K562 (cell line): ENCODE measurements at regions not wholly inside any gene's neighbourhood (a gene's known extent, or its start where the extent isn't known, plus 50 kb on each side); places are given as distances from the start of the nearest gene placed in this dataset.

Experiments used
- ATAC-seq: fragments of 200-7000 bp; cut with Tn5 transposase; 3 replicates; pipeline ENCODE4 v1.9.1; 2020; ENCODE audit warnings: moderate library complexity
- BruUV-seq: library from RNA; stranded (reverse); fragments of 400-500 nt; replicated peaks from 2 replicates; lab custom pipeline; 2021; lab: Mats Ljungman, UMichigan
- CTCF ChIA-PET: fragments of 300-600 bp; formaldehyde crosslinking; extraction: SDS; loops from one replicate; lab custom pipeline; 2021; ENCODE audit warnings: low intra/inter-chr PET ratio; lab: Yijun Ruan, JAX
- POLR2A ChIA-PET: fragments of 300-600, 350-650 bp; sonication (Branson Sonifier 250); formaldehyde crosslinking; extraction: SDS; loops from one replicate; lab custom pipeline; 2021; ENCODE audit warnings: antibody characterized with exemption, inconsistent platforms; lab: Yijun Ruan, JAX
- DNase-seq, 4 experiments: peaks; one replicate each; pipeline versions ENCODE4 v3.0.0 to v3.0.0-alpha.2; 2011 to 2018; ENCODE audit warnings: low spot score in 3 of 4, mixed read lengths in 3 of 4; ENCODE audit errors: extremely low read depth in 1 of 4
- FAIRE-seq: peaks from 2 replicates; lab custom pipeline; 2011; peaks lifted over from hg19 to GRCh38; lab: Jason Lieb, UNC
- H2AFZ ChIP-seq: 2 replicates; pipeline ENCODE4 v1.6.0; 2011; ENCODE audit warnings: low read depth, low read length, control low read depth, inconsistent platforms
- H3K27ac ChIP-seq: fragments of 200-600 bp; 3 replicates; pipeline ENCODE4 v1.8.0; 2011; ENCODE audit warnings: low read depth, mild to moderate bottlenecking, control low read depth, inconsistent platforms, low read length, moderate library complexity, mixed read lengths; ENCODE audit errors: extremely low read depth
- H3K27me3 ChIP-seq, 2 experiments: fragments of 300-600 bp in 1 of 2; 2 replicates in 1 of 2; 3 replicates in 1 of 2; pipeline versions ENCODE4 v1.6.0 to v1.8.0; 2011; ENCODE audit warnings: inconsistent platforms in 2 of 2, low read length in 2 of 2, mild to moderate bottlenecking in 1 of 2, mixed read lengths in 1 of 2, moderate library complexity in 1 of 2; ENCODE audit not compliant: control insufficient read depth in 2 of 2, insufficient read depth in 2 of 2
- H3K36me3 ChIP-seq: fragments of 300-600 bp; 3 replicates; pipeline ENCODE4 v1.8.0; 2011; ENCODE audit warnings: mild to moderate bottlenecking, low read length, inconsistent platforms; ENCODE audit not compliant: control insufficient read depth, insufficient read depth
- H3K4me1 ChIP-seq, 2 experiments: fragments of 200-600 bp in 1 of 2; replicated peaks in 1 of 2; 2 replicates in 1 of 2; 3 replicates in 1 of 2; pipeline versions ENCODE4 v1.5.1 to v1.8.0; 2011; ENCODE audit warnings: inconsistent platforms in 2 of 2, low read length in 2 of 2, mild to moderate bottlenecking in 1 of 2, mixed read lengths in 1 of 2, moderate library complexity in 1 of 2; ENCODE audit not compliant: control insufficient read depth in 2 of 2, insufficient read depth in 2 of 2
- H3K4me2 ChIP-seq: 2 replicates; pipeline ENCODE4 v1.6.1; 2011; ENCODE audit warnings: low read length, control low read depth, inconsistent platforms, mixed read lengths; ENCODE audit not compliant: insufficient read depth
- H3K4me3 ChIP-seq: fragments of 200-600 bp; sonication (generic), shearing (Covaris generic); 2 replicates; pipeline ENCODE4 v1.5.1; 2016; ENCODE audit warnings: control low read depth, inconsistent platforms
- H3K79me2 ChIP-seq: fragments of 200-600 bp; 3 replicates; pipeline ENCODE4 v1.8.0; 2011; ENCODE audit warnings: low read length, inconsistent platforms; ENCODE audit not compliant: control insufficient read depth, insufficient read depth
- H3K9ac ChIP-seq, 2 experiments: 2 replicates each; pipeline versions ENCODE4 v1.6.0 to v1.6.1; 2011; ENCODE audit warnings: low read depth in 2 of 2, low read length in 2 of 2, control low read depth in 1 of 2, inconsistent platforms in 1 of 2, mild to moderate bottlenecking in 1 of 2, mixed read lengths in 1 of 2; ENCODE audit not compliant: insufficient read depth in 1 of 2
- H3K9me1 ChIP-seq: one replicate; pipeline ENCODE4 v1.6.0; 2011; ENCODE audit warnings: inconsistent platforms, mild to moderate bottlenecking, low read length, moderate library complexity; ENCODE audit not compliant: control insufficient read depth, insufficient read depth
- H3K9me3 ChIP-seq: replicated peaks from 2 replicates; pipeline ENCODE4 v1.5.1; 2011; ENCODE audit warnings: low read depth, low read length, inconsistent platforms; ENCODE audit not compliant: control insufficient read depth, insufficient read depth
- H4K20me1 ChIP-seq: replicated peaks from 2 replicates; pipeline ENCODE4 v1.6.1; 2011; ENCODE audit warnings: low read length, inconsistent platforms, mixed read lengths; ENCODE audit not compliant: control insufficient read depth, insufficient read depth
- C11orf30 ChIP-seq: fragments of 450-650 bp; IDR thresholded peaks from 2 replicates; pipeline ENCODE4 v1.6.1; 2016; ENCODE audit warnings: low read depth, mild to moderate bottlenecking
- ETS2 ChIP-seq: IDR thresholded peaks from 2 replicates; pipeline ENCODE4 v1.6.1; 2016; ENCODE audit warnings: borderline replicate concordance, missing genetic modification characterization, mild to moderate bottlenecking, moderate library complexity, missing compliant biosample characterization; ENCODE audit not compliant: poor library complexity, severe bottlenecking
- GTF2F1 ChIP-seq: IDR thresholded peaks from 2 replicates; pipeline ENCODE4 v1.6.1; 2011; ENCODE audit warnings: low read depth, low read length, improper control_type of control experiment
- U2AF2 ChIP-seq: fragments of 200-400 bp; formaldehyde crosslinking; optimal IDR thresholded peaks from 2 replicates; pipeline ENCODE3; 2017; ENCODE audit warnings: low read depth, mild to moderate bottlenecking, low read length
- ZNF316 ChIP-seq: fragments of 450-650 bp; IDR thresholded peaks from 2 replicates; pipeline ENCODE4 v1.6.1; 2016
- WGBS: fragments of 100-300 bp; shearing (Covaris generic); methylation state at CpG from one replicate; pipeline ENCODE4 v1.1.6; 2016; ENCODE audit warnings: low coverage, mixed read lengths; ENCODE audit not compliant: insufficient coverage; ENCODE audit errors: missing lambda C conversion rate; 5-methylcytosine and 5-hydroxymethylcytosine counted together
- in situ Hi-C: fragments of 300-500 bp; cut with MboI; formaldehyde crosslinking; loops from 4 replicates; pipeline ENCODE4 v1.15.0; 2018; ENCODE audit warnings: inconsistent platforms, mixed read lengths
- intact Hi-C: fragments of 100-400 bp; cut with micrococcal nuclease; formaldehyde crosslinking; loops from 2 replicates; pipeline ENCODE4 v1.14.2; 2022
- TF ChIP-seq, protein P1 (sequence below): fragments of 450-650 bp; conservative IDR thresholded peaks from 2 replicates; pipeline ENCODE4 v1.6.1; 2016; ENCODE audit warnings: missing genetic modification characterization, low read depth, mild to moderate bottlenecking, missing compliant biosample characterization, moderate library complexity
- TF ChIP-seq, protein P2 (sequence below): sonication (generic); formaldehyde crosslinking; IDR thresholded peaks from 2 replicates; pipeline ENCODE4 v1.8.0; 2023; ENCODE audit warnings: mild to moderate bottlenecking, missing genetic modification reagents

- TF ChIP-seq C11orf30 (peak; percentile 24; the same call in 1 of the 2 replicates), ETS2 (tag) (no peak), GTF2F1 (no peak), ZNF316 (peak; percentile 57), U2AF2 (no peak)
- TF ChIP-seq, protein P1, sequence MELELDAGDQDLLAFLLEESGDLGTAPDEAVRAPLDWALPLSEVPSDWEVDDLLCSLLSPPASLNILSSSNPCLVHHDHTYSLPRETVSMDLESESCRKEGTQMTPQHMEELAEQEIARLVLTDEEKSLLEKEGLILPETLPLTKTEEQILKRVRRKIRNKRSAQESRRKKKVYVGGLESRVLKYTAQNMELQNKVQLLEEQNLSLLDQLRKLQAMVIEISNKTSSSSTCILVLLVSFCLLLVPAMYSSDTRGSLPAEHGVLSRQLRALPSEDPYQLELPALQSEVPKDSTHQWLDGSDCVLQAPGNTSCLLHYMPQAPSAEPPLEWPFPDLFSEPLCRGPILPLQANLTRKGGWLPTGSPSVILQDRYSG (tag), result no peak
- TF ChIP-seq, protein P2, sequence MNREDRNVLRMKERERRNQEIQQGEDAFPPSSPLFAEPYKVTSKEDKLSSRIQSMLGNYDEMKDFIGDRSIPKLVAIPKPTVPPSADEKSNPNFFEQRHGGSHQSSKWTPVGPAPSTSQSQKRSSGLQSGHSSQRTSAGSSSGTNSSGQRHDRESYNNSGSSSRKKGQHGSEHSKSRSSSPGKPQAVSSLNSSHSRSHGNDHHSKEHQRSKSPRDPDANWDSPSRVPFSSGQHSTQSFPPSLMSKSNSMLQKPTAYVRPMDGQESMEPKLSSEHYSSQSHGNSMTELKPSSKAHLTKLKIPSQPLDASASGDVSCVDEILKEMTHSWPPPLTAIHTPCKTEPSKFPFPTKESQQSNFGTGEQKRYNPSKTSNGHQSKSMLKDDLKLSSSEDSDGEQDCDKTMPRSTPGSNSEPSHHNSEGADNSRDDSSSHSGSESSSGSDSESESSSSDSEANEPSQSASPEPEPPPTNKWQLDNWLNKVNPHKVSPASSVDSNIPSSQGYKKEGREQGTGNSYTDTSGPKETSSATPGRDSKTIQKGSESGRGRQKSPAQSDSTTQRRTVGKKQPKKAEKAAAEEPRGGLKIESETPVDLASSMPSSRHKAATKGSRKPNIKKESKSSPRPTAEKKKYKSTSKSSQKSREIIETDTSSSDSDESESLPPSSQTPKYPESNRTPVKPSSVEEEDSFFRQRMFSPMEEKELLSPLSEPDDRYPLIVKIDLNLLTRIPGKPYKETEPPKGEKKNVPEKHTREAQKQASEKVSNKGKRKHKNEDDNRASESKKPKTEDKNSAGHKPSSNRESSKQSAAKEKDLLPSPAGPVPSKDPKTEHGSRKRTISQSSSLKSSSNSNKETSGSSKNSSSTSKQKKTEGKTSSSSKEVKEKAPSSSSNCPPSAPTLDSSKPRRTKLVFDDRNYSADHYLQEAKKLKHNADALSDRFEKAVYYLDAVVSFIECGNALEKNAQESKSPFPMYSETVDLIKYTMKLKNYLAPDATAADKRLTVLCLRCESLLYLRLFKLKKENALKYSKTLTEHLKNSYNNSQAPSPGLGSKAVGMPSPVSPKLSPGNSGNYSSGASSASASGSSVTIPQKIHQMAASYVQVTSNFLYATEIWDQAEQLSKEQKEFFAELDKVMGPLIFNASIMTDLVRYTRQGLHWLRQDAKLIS (CRISPR knock-in tag), result no peak
- FAIRE-seq (no peak), ATAC-seq (no peak), DNase-seq (no peak)
- H3K79me2 ChIP-seq, result no peaks in the 10 kb centered on the region
- WGBS, result 91% methylated on average over 2 of the region's 2 CpGs
- no peaks in the 10 kb centered on the region for H3K9me1 ChIP-seq
- intact Hi-C loops, result no loop called here
- H2AFZ ChIP-seq, result no peak overlapping the region
- H4K20me1 ChIP-seq, result no peaks in the 10 kb centered on the region
- no peaks in the 10 kb centered on the region for H3K4me1 ChIP-seq
- no peak overlapping the region for H3K4me2 ChIP-seq
- H3K27me3 ChIP-seq, result no peaks in the 10 kb centered on the region
- no peak overlapping the region for H3K27ac ChIP-seq
- no TSS peak for BruUV-seq
- in situ Hi-C loops, result loop anchor here (25.0 kb wide), 1 partner anchor 1074 kb away; no protein-coding TSS in a partner anchor
- no peak overlapping the region for H3K9ac ChIP-seq
- no peak overlapping the region for H3K4me3 ChIP-seq
- H3K36me3 ChIP-seq, result no peaks in the 10 kb centered on the region
- CTCF ChIA-PET, result no interaction called here
- no peaks in the 10 kb centered on the region for H3K9me3 ChIP-seq
- POLR2A ChIA-PET, result no interaction called here
Measured at GRCh38 chr7:12485845-12486244, 82.2 kb upstream of the VWDE start.
